Neuronal stem cell (in vitro differentiated cells): ENCODE measurements at regions not wholly inside any gene's neighbourhood (a gene's known extent, or its start where the extent isn't known, plus 50 kb on each side); places are given as distances from the start of the nearest gene placed in this dataset.
A peak's percentile ranks its signal among the peaks of the same experiment; 100 is the strongest.
"Not testable (repeated sequence)": the region's sequence is repeated elsewhere in the genome, so short reads cannot be mapped to it uniquely, and the experiment has no call there.

Experiments used
- DNase-seq: peaks from one replicate; pipeline ENCODE4 v3.0.0-alpha.2; 2013; ENCODE audit warnings: low spot score
- H2AFZ ChIP-seq: one replicate; pipeline ENCODE4 v1.6.1; 2013; ENCODE audit warnings: mild to moderate bottlenecking, low read length, inconsistent platforms
- H2AK5ac ChIP-seq: 2 replicates; pipeline ENCODE4 v1.6.1; 2013; ENCODE audit warnings: low read depth, mild to moderate bottlenecking, inconsistent platforms, low read length, moderate library complexity, mixed read lengths
- H2BK120ac ChIP-seq: 2 replicates; pipeline ENCODE4 v1.6.1; 2013; ENCODE audit warnings: low read depth, mild to moderate bottlenecking, inconsistent platforms, low read length, moderate library complexity, mixed read lengths
- H2BK12ac ChIP-seq: one replicate; pipeline ENCODE4 v1.6.1; 2013; ENCODE audit warnings: low read length, inconsistent platforms
- H2BK15ac ChIP-seq: 2 replicates; pipeline ENCODE4 v1.6.1; 2013; ENCODE audit warnings: mild to moderate bottlenecking, low read length, inconsistent platforms, mixed read lengths
- H2BK5ac ChIP-seq: one replicate; pipeline ENCODE4 v1.6.1; 2013; ENCODE audit warnings: inconsistent platforms, mild to moderate bottlenecking, low read length, moderate library complexity
- H3K14ac ChIP-seq: one replicate; pipeline ENCODE4 v1.6.1; 2013; ENCODE audit warnings: low read length, inconsistent platforms
- H3K18ac ChIP-seq: 2 replicates; pipeline ENCODE4 v1.6.1; 2013; ENCODE audit warnings: low read length, inconsistent platforms
- H3K23ac ChIP-seq: 2 replicates; pipeline ENCODE4 v1.6.1; 2013; ENCODE audit warnings: low read depth, mild to moderate bottlenecking, mixed read lengths, low read length, inconsistent platforms; ENCODE audit not compliant: poor library complexity
- H3K27ac ChIP-seq: replicated peaks from 3 replicates; pipeline ENCODE4 v1.5.1; 2013; ENCODE audit warnings: low read length, inconsistent platforms
- H3K27me3 ChIP-seq, 3 experiments: 2 replicates each; pipeline ENCODE4 v1.6.1; 2013; ENCODE audit warnings: low read length in 3 of 3, mild to moderate bottlenecking in 2 of 3, inconsistent platforms in 1 of 3, low read depth in 1 of 3, mixed read lengths in 1 of 3, moderate library complexity in 1 of 3; ENCODE audit not compliant: control insufficient read depth in 3 of 3, insufficient read depth in 3 of 3
- H3K36me3 ChIP-seq, 2 donors: replicated peaks in 1 of 2; 2 replicates each; pipeline ENCODE4 v1.6.1; 2013; ENCODE audit warnings: low read length in 2 of 2; ENCODE audit not compliant: control insufficient read depth in 2 of 2, insufficient read depth in 2 of 2
- H3K4ac ChIP-seq: 2 replicates; pipeline ENCODE4 v1.6.1; 2013; ENCODE audit warnings: inconsistent platforms, mild to moderate bottlenecking, low read length, moderate library complexity
- H3K4me1 ChIP-seq, 2 donors: 1 replicate in 1 of 2; 2 replicates in 1 of 2; pipeline ENCODE4 v1.6.1; 2013; ENCODE audit warnings: low read length in 2 of 2, low read depth in 1 of 2; ENCODE audit not compliant: control insufficient read depth in 2 of 2, insufficient read depth in 1 of 2
- H3K4me2 ChIP-seq: one replicate; pipeline ENCODE4 v1.6.1; 2013; ENCODE audit warnings: mild to moderate bottlenecking, low read length, inconsistent platforms; ENCODE audit not compliant: insufficient read depth, poor library complexity, severe bottlenecking
- H3K4me3 ChIP-seq, 2 donors: 2 replicates each; pipeline ENCODE4 v1.5.1; 2013; ENCODE audit warnings: low read length in 2 of 2, mild to moderate bottlenecking in 2 of 2, inconsistent platforms in 1 of 2, moderate library complexity in 1 of 2
- H3K79me1 ChIP-seq: one replicate; pipeline ENCODE4 v1.6.1; 2013; ENCODE audit warnings: low read depth, mild to moderate bottlenecking, inconsistent platforms, low read length, moderate library complexity
- H3K9ac ChIP-seq: one replicate; pipeline ENCODE4 v1.6.1; 2013; ENCODE audit warnings: mild to moderate bottlenecking, low read depth, low read length, inconsistent platforms; ENCODE audit not compliant: poor library complexity
- H3K9me3 ChIP-seq, 2 donors: replicated peaks in 1 of 2; 2 replicates each; pipeline versions ENCODE3 to v1.6.1; 2013; ENCODE audit warnings: low read length in 2 of 2, mild to moderate bottlenecking in 2 of 2, inconsistent platforms in 1 of 2, low read depth in 1 of 2, mixed read lengths in 1 of 2, moderate library complexity in 1 of 2; ENCODE audit not compliant: control insufficient read depth in 2 of 2, insufficient read depth in 1 of 2
- H4K8ac ChIP-seq: one replicate; pipeline ENCODE4 v1.6.1; 2013; ENCODE audit warnings: low read depth, mild to moderate bottlenecking, inconsistent platforms, low read length, moderate library complexity
- H4K91ac ChIP-seq: one replicate; pipeline ENCODE4 v1.6.1; 2013; ENCODE audit warnings: low read length, low read depth, mild to moderate bottlenecking, inconsistent platforms; ENCODE audit not compliant: poor library complexity
- WGBS, 2 donors: extraction: QIAGEN DNeasy Blood & Tissue Kit; methylation state at CpG; one replicate each; pipeline ENCODE4 v1.1.7; 2013; ENCODE audit warnings: missing lambda C conversion rate in 2 of 2, mixed read lengths in 1 of 2; ENCODE audit not compliant: insufficient read length in 2 of 2, insufficient replicate concordance in 1 of 2; ENCODE audit errors: extremely low coverage in 2 of 2; 5-methylcytosine and 5-hydroxymethylcytosine counted together

DNA sequence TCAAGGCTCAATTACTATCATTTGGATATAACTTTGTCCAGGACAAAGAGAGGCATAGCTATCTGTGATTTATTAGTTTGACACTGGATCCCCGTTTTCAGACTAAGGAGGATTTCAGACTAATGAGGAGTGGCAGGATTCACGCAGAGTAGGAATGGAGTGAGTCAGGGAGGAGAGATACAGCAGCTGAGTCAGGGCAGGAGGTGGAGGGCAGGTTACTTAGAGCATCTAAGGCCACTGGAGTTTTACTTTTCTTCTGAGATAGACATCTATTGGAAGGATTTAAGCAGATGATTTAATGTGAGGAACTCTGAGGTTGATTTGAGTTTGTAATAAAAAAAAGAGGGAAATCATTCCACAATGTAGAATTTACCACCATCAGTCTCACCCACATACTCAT lies 110.6 kb downstream of the RPIA start:
- H3K27me3 ChIP-seq, H3K14ac ChIP-seq, H3K4me1 ChIP-seq, H3K4me2 ChIP-seq, H3K79me1 ChIP-seq, H3K9ac ChIP-seq, H3K36me3 ChIP-seq, H3K23ac ChIP-seq, H2BK5ac ChIP-seq, H3K27ac ChIP-seq, H2AFZ ChIP-seq, H3K9me3 ChIP-seq, H2BK12ac ChIP-seq, H4K8ac ChIP-seq, H2BK120ac ChIP-seq, H2AK5ac ChIP-seq, H2BK15ac ChIP-seq, H3K4ac ChIP-seq, H3K4me3 ChIP-seq, H3K18ac ChIP-seq, H4K91ac ChIP-seq: not testable (repeated sequence)
- DNase-seq: peak; percentile 14
- WGBS, 2 donors: no CpG with 5 or more reads among the region's 2 CpGs

DNA sequence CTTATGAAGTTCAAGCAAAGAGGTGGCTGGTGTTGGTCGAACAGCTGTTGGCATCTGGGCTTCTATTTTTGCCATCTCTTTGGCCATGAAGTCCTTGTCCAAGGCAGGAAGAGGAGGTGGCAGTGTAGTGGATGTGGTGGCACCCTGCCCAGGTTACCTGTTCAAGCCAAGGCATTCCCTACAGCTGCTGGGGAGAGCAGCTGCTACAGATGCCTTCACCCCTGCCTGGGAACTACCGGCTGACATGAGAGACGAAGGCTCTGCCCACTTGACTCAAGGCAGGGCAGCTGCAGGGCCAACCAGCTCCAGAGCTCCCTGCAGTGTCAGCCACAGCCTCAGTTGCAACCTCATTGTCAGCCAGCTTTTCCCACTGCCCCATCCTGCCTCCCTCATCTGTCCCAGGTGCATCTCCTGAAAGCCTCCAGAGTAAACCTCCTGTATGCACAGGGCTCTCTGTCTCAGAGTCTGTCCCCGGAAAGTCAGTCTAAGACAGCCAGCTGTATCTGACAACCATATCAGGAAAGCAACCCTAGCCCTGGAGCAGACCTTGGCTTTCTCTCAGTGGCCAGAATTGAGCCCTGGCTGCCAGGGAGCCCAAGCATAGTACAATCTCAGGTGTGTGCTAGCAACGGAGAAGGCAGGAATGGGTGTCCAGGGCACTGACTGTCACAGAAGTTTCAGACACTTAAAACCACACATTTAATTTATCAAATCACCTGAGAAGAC lies 115.9 kb downstream of the RPIA start:
- H3K4me2 ChIP-seq: no peak overlapping the region
- no peak for DNase-seq
- H3K14ac ChIP-seq: no peak overlapping the region
- H3K4me1 ChIP-seq: peaks cover 0 to 2% of the 10 kb centered on the region in 2 donors
- no CpG with 5 or more reads among the region's 5 CpGs for whole genome bisulfite sequencing, 2 donors
- H3K9ac ChIP-seq: no peak overlapping the region
- no peak overlapping the region for H3K4me3 ChIP-seq
- H3K4ac ChIP-seq: no peak overlapping the region
- no peak overlapping the region for H2BK120ac ChIP-seq
- H3K23ac ChIP-seq: no peak overlapping the region
- no peak overlapping the region for H3K18ac ChIP-seq
- H3K27me3 ChIP-seq: peaks cover 0 to 12% (median 0%) of the 10 kb centered on the region in 3 experiments
- H2BK15ac ChIP-seq: no peak overlapping the region
- no peak overlapping the region for H2BK12ac ChIP-seq
- H3K27ac ChIP-seq: no peak overlapping the region
- no peak overlapping the region for H4K8ac ChIP-seq
- no peaks in the 10 kb centered on the region for H3K79me1 ChIP-seq
- no peak overlapping the region for H2AFZ ChIP-seq
- no peak overlapping the region for H2AK5ac ChIP-seq
- no peaks in the 10 kb centered on the region for H3K9me3 ChIP-seq
- no peak overlapping the region for H2BK5ac ChIP-seq
- no peak overlapping the region for H4K91ac ChIP-seq
- H3K36me3 ChIP-seq: no peaks in the 10 kb centered on the region

DNA sequence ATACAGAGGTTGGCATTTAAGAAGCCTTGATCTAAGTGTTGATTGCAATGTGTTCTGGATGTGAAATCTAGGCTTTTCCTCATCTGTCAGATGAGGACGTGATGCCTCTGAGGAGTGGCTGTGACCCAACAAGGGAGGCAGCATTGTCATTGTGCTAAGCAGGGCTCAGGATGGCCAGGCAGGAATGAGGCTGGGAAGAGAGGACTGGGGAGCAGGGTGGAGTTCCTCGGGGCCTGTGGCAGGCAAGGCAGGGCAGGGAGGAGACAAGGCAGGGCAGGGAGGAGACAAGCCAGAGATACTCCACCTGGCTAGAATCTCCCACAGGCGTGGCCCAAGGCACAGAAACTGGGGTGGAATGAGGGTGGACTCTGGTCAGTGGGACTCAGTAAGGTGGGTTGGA lies 116.6 kb downstream of the RPIA start:
- H3K4me3 ChIP-seq: no peak overlapping the region
- no peaks in the 10 kb centered on the region for H3K9me3 ChIP-seq
- H3K23ac ChIP-seq: peak overlapping the region; percentile 4
- H2BK15ac ChIP-seq: no peak overlapping the region
- H3K4ac ChIP-seq: no peak overlapping the region
- H2AK5ac ChIP-seq: peak overlapping the region; percentile 68
- no peak overlapping the region for H4K91ac ChIP-seq
- no peaks in the 10 kb centered on the region for H3K36me3 ChIP-seq
- peaks cover 0 to 12% (median 0%) of the 10 kb centered on the region in 3 experiments for H3K27me3 ChIP-seq
- no CpG with 5 or more reads among the region's 3 CpGs for WGBS, 2 donors
- no peak overlapping the region for H3K9ac ChIP-seq
- H2BK5ac ChIP-seq: no peak overlapping the region
- no peak overlapping the region for H3K4me2 ChIP-seq
- H3K27ac ChIP-seq: no peak overlapping the region
- DNase-seq: no peak
- no peaks in the 10 kb centered on the region for H3K79me1 ChIP-seq
- H2BK12ac ChIP-seq: no peak overlapping the region
- peaks cover 0 to 2% of the 10 kb centered on the region in 2 donors for H3K4me1 ChIP-seq
- H2BK120ac ChIP-seq: no peak overlapping the region
- H4K8ac ChIP-seq: no peak overlapping the region
- no peak overlapping the region for H3K14ac ChIP-seq
- H2AFZ ChIP-seq: no peak overlapping the region
- H3K18ac ChIP-seq: peak overlapping the region; percentile 8

DNA sequence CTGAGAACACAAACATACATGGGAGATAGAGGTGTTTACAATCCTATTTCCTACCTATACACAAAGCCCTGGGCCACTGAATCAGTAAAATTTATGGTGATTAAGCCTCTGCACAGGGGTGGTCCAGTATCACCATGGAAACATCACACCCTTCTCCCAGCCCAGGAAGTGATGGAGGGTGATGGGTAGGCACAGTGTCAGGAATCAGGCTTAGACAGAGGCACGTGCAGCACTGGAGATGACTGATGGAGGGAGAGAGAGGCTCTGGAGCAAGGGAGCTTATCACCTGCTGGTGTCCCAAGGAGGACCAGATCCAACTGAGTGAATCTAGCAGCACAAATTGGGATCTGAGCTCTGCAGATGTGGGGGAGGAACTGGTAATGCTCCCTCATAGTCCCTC lies 117.2 kb downstream of the RPIA start:
- H4K91ac ChIP-seq: no peak overlapping the region
- no peak overlapping the region for H3K14ac ChIP-seq
- H3K9ac ChIP-seq: peak overlapping the region; percentile 21
- H3K36me3 ChIP-seq: no peaks in the 10 kb centered on the region
- no peaks in the 10 kb centered on the region for H3K79me1 ChIP-seq
- H3K27me3 ChIP-seq: peaks cover 0 to 12% (median 0%) of the 10 kb centered on the region in 3 experiments
- no CpG with 5 or more reads among the region's 1 CpG for WGBS, 2 donors
- no peak overlapping the region for H2BK15ac ChIP-seq
- no peak overlapping the region for H3K27ac ChIP-seq
- H2BK5ac ChIP-seq: no peak overlapping the region
- H3K9me3 ChIP-seq: no peaks in the 10 kb centered on the region
- DNase-seq: no peak
- no peak overlapping the region for H3K23ac ChIP-seq
- H2AFZ ChIP-seq: no peak overlapping the region
- H3K4ac ChIP-seq: no peak overlapping the region
- no peak overlapping the region for H2AK5ac ChIP-seq
- no peak overlapping the region for H2BK12ac ChIP-seq
- H4K8ac ChIP-seq: peak overlapping the region; percentile 86
- H3K4me1 ChIP-seq: peaks cover 0 to 2% of the 10 kb centered on the region in 2 donors
- H3K4me3 ChIP-seq: no peak overlapping the region
- H3K4me2 ChIP-seq: no peak overlapping the region
- H3K18ac ChIP-seq: no peak overlapping the region
- no peak overlapping the region for H2BK120ac ChIP-seq
